ENCODE measurements at regions not wholly inside any gene's neighbourhood (a gene's known extent, or its start where the extent isn't known, plus 50 kb on each side); places are given as distances from the start of the nearest gene placed in this dataset.

DNA sequence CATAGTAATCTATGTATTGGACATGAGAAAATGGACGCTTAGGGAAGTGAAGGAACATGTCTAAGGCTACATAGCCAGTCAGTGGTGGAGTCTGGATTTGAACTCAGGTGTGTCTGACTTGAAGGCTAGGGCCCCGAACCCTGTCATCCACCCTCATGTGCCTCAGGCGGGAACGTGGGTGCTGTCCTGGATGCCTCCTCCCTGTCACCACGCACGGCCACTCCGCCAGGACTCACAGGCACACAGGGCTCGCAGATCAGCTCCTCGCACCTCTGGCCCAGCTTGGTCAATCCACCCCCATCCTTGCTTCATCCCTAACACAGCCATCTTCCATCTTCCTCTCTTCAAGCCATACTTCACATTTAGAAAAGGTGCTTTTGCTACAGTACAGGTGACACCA, 154.7 kb downstream of the KCNJ12 start:
- TF ChIP-seq, protein P1, sequence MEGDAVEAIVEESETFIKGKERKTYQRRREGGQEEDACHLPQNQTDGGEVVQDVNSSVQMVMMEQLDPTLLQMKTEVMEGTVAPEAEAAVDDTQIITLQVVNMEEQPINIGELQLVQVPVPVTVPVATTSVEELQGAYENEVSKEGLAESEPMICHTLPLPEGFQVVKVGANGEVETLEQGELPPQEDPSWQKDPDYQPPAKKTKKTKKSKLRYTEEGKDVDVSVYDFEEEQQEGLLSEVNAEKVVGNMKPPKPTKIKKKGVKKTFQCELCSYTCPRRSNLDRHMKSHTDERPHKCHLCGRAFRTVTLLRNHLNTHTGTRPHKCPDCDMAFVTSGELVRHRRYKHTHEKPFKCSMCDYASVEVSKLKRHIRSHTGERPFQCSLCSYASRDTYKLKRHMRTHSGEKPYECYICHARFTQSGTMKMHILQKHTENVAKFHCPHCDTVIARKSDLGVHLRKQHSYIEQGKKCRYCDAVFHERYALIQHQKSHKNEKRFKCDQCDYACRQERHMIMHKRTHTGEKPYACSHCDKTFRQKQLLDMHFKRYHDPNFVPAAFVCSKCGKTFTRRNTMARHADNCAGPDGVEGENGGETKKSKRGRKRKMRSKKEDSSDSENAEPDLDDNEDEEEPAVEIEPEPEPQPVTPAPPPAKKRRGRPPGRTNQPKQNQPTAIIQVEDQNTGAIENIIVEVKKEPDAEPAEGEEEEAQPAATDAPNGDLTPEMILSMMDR (IDR thresholded peaks at IDR 0.05), result no peak

DNA sequence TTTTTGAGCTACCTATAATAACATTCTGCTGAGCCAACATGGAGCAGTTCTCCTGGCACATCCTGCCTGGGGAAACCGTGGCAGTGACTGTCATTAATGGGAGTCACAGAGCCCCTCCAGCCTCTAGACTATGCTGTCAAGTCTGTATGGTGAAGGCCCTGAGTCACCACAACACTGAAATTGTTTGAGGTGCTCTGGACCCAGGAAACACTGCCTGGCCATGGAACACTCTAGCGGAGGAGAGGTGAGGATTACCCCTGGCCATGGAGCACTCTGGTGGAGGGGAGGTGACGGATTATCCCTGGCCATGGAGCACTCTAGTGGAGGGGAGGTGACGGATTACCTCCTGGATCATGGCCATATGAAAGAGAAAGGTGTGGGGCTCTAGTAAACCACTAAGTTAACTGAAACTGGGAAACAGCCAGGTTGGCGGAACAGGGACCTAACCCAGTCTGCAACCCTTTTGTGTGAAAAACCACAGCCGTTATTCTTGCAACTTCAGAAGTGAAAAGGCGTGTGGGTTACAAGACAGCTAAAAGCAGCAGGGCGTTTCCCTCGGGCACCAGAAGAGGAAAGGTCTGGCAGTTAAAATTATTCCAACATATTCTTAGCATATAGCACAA, 156.7 kb downstream of the KCNJ12 start:
- TF ChIP-seq, protein P1 (IDR thresholded peaks at IDR 0.05), result no peak

GRCh38 chr17:21535686-21536375, 156.5 kb upstream of the KCNJ18 start:
- TF ChIP-seq, protein P1 (IDR thresholded peaks at IDR 0.05), result no peak

DNA sequence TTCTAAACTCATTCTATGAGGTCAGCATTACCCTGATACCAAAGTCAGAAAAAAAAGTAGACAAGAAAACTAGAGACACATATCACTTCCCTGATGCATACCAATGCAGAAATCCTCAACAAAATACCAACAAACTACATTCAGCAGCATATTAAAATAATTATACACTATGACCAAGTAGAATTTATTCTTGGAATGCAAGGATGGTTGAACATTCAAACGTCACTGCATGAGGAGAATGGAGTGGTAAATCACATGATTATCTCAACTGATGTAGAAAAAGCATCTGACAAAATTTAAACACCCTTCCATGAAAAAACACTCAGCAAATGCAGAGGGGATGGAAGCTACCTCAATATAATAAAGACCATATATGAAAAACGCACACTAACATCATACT, 155.0 kb upstream of the KCNJ18 start:
- TF ChIP-seq, protein P1 (IDR thresholded peaks at IDR 0.05), result no peak

DNA sequence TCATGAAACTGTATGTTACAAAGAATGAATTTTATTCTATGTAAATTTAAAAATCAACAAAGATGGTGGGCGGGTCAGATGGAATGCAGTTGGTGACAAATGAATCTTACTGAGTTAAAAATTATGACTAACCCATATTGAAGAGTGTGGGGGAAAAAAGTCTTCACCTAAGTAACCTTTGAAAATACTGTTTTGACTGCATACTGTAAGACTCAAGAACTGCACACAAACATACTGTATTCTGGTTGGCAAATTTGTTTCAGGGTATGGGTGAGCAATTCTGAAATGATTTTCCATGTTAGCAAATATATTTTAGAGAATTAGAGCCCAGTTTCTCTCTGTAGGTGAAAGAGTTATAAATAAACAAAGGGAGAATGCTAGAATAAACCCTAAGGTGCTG, 153.7 kb upstream of the KCNJ18 start:
- TF ChIP-seq, protein P1 (IDR thresholded peaks at IDR 0.05), result no peak

- TF ChIP-seq, protein P1 (IDR thresholded peaks at IDR 0.05), result no peak
Observed at GRCh38 chr17:21539146-21539545, 153.2 kb upstream of the KCNJ18 start.

DNA sequence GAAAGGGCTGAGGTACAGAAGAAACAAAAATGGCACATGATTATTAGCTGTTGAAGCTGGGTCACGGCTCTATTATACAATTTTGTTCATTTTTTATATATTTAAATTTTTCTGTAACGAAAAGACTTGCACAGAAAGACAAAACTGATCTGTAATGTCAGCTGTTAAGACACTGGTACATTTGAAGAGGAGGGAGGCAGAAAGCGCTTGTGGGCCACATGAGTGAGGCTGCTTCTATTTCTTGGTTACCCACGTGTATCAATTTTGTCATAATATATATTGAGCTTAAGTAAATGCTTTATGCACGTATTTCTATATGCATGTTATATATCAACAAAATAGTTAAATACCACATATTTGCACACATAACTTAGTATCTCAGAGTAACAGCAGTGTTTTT, 151.8 kb upstream of the KCNJ18 start:
- TF ChIP-seq, protein P1 (IDR thresholded peaks at IDR 0.05), result no peak

All from LNCAP (cell line).